ENCODE measurements at regions not wholly inside any gene's neighbourhood (a gene's known extent, or its start where the extent isn't known, plus 50 kb on each side); places are given as distances from the start of the nearest gene placed in this dataset.
"Not testable (repeated sequence)": the region's sequence is repeated elsewhere in the genome, so short reads cannot be mapped to it uniquely, and the experiment has no call there.

DNA sequence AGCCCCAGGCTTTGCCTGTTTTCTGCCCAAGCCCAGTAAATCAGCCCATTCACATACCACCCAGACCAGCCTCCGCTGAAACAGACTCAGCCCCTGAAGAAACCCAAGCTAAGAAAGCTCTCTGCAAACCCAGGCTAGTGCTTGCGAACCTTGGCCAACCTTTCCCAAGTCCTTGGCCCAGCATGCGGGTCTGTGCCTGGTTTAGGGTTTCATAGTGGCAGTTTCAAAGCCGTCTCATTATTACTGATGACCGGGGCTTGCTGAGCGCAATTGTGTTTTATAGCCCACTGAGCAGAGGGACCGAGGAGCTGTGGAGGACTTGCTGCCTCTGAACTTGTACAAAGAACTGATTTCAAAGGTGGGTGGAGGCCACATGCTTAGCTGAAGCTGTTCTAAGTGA, 584.3 kb downstream of the BNC2 start:
- Histone ChIP-seq H3K4me1 (ENCODE audit: control insufficient read depth, insufficient read depth, low read length) (no peaks in the 10 kb centered on the region), H3K27ac (ENCODE audit: low read length) (no peak overlapping the region), H3K36me3 (ENCODE audit: control insufficient read depth, insufficient read depth, low read length) (no peaks in the 10 kb centered on the region), H3K4me3 (ENCODE audit: low read length) (no peak overlapping the region), H3K27me3 (ENCODE audit: control insufficient read depth, insufficient read depth, low read length) (no peaks in the 10 kb centered on the region), H3K9me3 (ENCODE audit: control insufficient read depth, low read depth, low read length) (no peaks in the 10 kb centered on the region)
- no peak for DNase-seq
- no CpG with 5 or more reads among the region's 7 CpGs for WGBS (ENCODE audit: insufficient coverage, low lambda C conversion rate)

DNA sequence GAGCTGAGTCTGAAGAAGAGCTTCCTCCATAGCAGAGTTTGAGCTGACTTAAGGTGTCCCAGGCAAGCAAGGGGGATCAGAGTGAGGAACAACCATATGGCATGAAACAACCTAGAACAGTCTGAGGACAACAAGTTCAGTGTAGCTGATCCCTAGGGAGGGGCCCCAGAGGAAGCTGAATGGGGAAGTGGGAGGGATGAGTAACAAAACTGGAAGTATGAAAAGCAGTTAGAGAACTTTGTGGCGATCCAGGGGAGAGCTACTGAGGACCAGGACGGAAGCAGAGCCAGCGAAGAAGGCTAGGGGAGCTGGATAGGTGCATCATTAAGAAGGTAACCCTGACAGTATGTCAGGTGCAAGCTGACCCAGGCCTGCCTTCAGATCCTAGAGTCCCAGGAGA, 580.8 kb downstream of the BNC2 start:
- H3K27ac ChIP-seq (ENCODE audit: low read length), result no peak overlapping the region
- H3K27me3 ChIP-seq (ENCODE audit: control insufficient read depth, insufficient read depth, low read length), result no peaks in the 10 kb centered on the region
- no CpG with 5 or more reads among the region's 3 CpGs for WGBS (ENCODE audit: insufficient coverage, low lambda C conversion rate)
- no peaks in the 10 kb centered on the region for H3K36me3 ChIP-seq (ENCODE audit: control insufficient read depth, insufficient read depth, low read length)
- no peaks in the 10 kb centered on the region for H3K9me3 ChIP-seq (ENCODE audit: control insufficient read depth, low read depth, low read length)
- H3K4me1 ChIP-seq (ENCODE audit: control insufficient read depth, insufficient read depth, low read length), result no peaks in the 10 kb centered on the region
- no peak overlapping the region for H3K4me3 ChIP-seq (ENCODE audit: low read length)
- DNase-seq, result no peak

GRCh38 chr9:16290169-16290568, 580.3 kb downstream of the BNC2 start:
- no peak overlapping the region for H3K4me3 ChIP-seq (ENCODE audit: low read length)
- WGBS (ENCODE audit: insufficient coverage, low lambda C conversion rate), result no CpG with 5 or more reads among the region's 5 CpGs
- no peak for DNase-seq
- no peaks in the 10 kb centered on the region for H3K36me3 ChIP-seq (ENCODE audit: control insufficient read depth, insufficient read depth, low read length)
- H3K27me3 ChIP-seq (ENCODE audit: control insufficient read depth, insufficient read depth, low read length), result no peaks in the 10 kb centered on the region
- H3K9me3 ChIP-seq (ENCODE audit: control insufficient read depth, low read depth, low read length), result no peaks in the 10 kb centered on the region
- H3K4me1 ChIP-seq (ENCODE audit: control insufficient read depth, insufficient read depth, low read length), result no peaks in the 10 kb centered on the region
- H3K27ac ChIP-seq (ENCODE audit: low read length), result no peak overlapping the region

DNA sequence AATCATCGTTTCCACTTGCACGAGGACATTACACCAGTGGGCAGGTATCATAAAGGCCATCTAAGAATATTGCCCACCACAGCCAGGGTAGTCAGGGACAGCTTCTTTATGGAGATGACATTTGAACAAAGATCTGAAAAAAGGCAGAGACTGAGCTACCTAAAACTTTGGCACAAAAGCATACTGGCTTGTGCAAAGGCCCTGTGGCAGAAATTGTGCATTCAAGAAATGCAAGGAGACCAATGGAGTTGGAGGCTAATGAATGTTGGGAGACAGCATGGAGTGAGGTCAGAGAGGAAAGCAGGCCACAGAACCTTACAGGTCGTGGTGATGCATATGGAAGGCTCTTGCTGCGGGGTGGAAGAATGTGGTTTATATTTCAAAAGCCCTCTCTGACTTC, 578.5 kb downstream of the BNC2 start:
- Histone ChIP-seq H3K4me1 (ENCODE audit: control insufficient read depth, insufficient read depth, low read length) (no peaks in the 10 kb centered on the region), H3K4me3 (ENCODE audit: low read length) (no peak overlapping the region), H3K27me3 (ENCODE audit: control insufficient read depth, insufficient read depth, low read length) (no peaks in the 10 kb centered on the region), H3K9me3 (ENCODE audit: control insufficient read depth, low read depth, low read length) (no peaks in the 10 kb centered on the region), H3K36me3 (ENCODE audit: control insufficient read depth, insufficient read depth, low read length) (no peaks in the 10 kb centered on the region), H3K27ac (ENCODE audit: low read length) (no peak overlapping the region)
- WGBS (ENCODE audit: insufficient coverage, low lambda C conversion rate), result 100% methylated on average over 2 of the region's 4 CpGs
- DNase-seq, result no peak

- H3K27ac ChIP-seq (ENCODE audit: low read length), result no peak overlapping the region
- WGBS (ENCODE audit: insufficient coverage, low lambda C conversion rate), result no CpG with 5 or more reads among the region's 2 CpGs
Measured at GRCh38 chr9:16293610-16294009, 576.9 kb downstream of the BNC2 start.

DNA sequence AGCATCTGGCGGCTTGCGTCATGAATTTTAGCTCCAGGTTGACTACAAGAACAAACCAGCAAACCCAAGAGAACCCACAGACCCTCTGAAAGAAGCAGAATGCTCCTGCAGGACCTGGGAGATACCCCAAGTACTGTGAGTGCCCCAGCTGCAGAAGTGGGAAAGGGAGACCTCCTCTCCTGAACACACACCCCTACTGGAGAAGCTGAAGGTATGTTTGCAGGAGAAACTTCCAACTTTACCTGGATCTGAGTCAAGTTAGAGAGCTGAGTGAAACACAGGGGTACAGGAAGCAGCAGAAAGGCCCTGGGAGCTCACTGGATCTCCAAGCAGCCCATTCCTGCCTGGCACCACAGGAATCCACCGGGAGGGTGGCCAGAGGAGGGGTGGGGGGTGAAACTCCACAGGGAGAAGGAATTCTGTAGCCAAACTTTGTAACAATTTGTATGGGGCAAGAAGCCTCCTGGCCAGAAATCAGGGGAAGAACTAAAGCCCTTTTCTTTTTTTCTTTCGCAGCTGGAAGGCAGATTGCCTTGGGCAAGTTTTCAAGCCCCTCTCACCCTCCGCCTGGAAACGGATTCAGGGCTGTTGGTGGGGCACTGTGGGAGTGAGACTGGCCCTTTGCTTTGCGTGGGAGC, 576.2 kb downstream of the BNC2 start:
- Histone ChIP-seq H3K27me3 (ENCODE audit: control insufficient read depth, insufficient read depth, low read length) (no peaks in the 10 kb centered on the region), H3K9me3 (ENCODE audit: control insufficient read depth, low read depth, low read length) (no peaks in the 10 kb centered on the region), H3K36me3 (ENCODE audit: control insufficient read depth, insufficient read depth, low read length) (no peaks in the 10 kb centered on the region), H3K4me1 (ENCODE audit: control insufficient read depth, insufficient read depth, low read length) (no peaks in the 10 kb centered on the region), H3K27ac (ENCODE audit: low read length) (no peak overlapping the region), H3K4me3 (ENCODE audit: low read length) (no peak overlapping the region)
- DNase-seq, result no peak
- no CpG with 5 or more reads among the region's 7 CpGs for WGBS (ENCODE audit: insufficient coverage, low lambda C conversion rate)

More at GRCh38 chr9:16293610-16294009, 576.9 kb downstream of the BNC2 start:
- no peaks in the 10 kb centered on the region for H3K27me3 ChIP-seq (ENCODE audit: control insufficient read depth, insufficient read depth, low read length)
- no peak overlapping the region for H3K4me3 ChIP-seq (ENCODE audit: low read length)
- no peak for DNase-seq
- no peaks in the 10 kb centered on the region for H3K4me1 ChIP-seq (ENCODE audit: control insufficient read depth, insufficient read depth, low read length)
- no peaks in the 10 kb centered on the region for H3K9me3 ChIP-seq (ENCODE audit: control insufficient read depth, low read depth, low read length)
- H3K36me3 ChIP-seq (ENCODE audit: control insufficient read depth, insufficient read depth, low read length), result no peaks in the 10 kb centered on the region

DNA sequence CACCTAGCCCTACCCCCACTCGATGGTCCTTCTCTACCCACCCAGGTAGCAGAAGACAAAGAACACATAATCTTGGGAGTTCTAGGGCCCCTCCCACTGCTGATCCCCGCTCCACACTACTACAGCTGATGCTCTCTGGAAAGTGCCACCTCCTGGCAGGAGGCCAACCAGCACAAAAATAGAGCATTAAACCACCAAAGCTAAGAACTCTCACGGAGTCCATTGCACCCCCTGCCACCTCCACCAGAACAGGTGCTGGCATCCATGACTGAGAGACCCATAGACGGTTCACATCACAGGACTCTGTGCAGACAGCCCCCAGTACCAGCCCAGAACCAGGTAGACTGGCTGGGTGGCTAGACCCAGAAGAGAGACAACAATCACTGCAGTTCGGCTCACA, 575.5 kb downstream of the BNC2 start:
- H3K27ac ChIP-seq (ENCODE audit: low read length); H3K36me3 ChIP-seq (ENCODE audit: control insufficient read depth, insufficient read depth, low read length); H3K27me3 ChIP-seq (ENCODE audit: control insufficient read depth, insufficient read depth, low read length); H3K4me1 ChIP-seq (ENCODE audit: control insufficient read depth, insufficient read depth, low read length); H3K4me3 ChIP-seq (ENCODE audit: low read length); H3K9me3 ChIP-seq (ENCODE audit: control insufficient read depth, low read depth, low read length); DNase-seq: not testable (repeated sequence)
- WGBS (ENCODE audit: insufficient coverage, low lambda C conversion rate), result no CpG with 5 or more reads among the region's 5 CpGs

- H3K9me3 ChIP-seq (ENCODE audit: control insufficient read depth, low read depth, low read length); H3K4me3 ChIP-seq (ENCODE audit: low read length); H3K27me3 ChIP-seq (ENCODE audit: control insufficient read depth, insufficient read depth, low read length); H3K27ac ChIP-seq (ENCODE audit: low read length); H3K4me1 ChIP-seq (ENCODE audit: control insufficient read depth, insufficient read depth, low read length); H3K36me3 ChIP-seq (ENCODE audit: control insufficient read depth, insufficient read depth, low read length); DNase-seq: not testable (repeated sequence)
- no CpG with 5 or more reads among the region's 3 CpGs for WGBS (ENCODE audit: insufficient coverage, low lambda C conversion rate)
Measured at GRCh38 chr9:16299368-16299767, 571.1 kb downstream of the BNC2 start.

DNA sequence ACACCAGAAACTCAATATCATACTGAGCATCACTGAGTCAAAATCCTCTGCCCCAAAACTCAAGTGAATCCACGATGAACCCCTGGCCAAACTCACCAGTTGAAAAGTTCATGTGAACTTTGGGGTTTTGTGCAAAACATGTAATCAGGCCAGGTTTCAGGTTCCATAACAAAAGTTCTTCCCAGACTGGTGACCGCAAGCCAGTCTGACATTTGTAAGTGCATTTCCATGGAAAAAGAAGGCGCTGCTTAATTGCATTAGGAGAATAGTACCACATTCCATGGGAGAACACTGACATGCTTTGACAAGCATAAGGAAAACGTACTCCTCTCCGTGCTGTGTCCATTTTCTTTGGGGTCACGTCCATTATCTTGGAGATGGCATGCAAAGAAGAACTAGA, 567.0 kb downstream of the BNC2 start:
- H3K27me3 ChIP-seq (ENCODE audit: control insufficient read depth, insufficient read depth, low read length), result no peaks in the 10 kb centered on the region
- no CpG with 5 or more reads among the region's 6 CpGs for WGBS (ENCODE audit: insufficient coverage, low lambda C conversion rate)
- no peaks in the 10 kb centered on the region for H3K9me3 ChIP-seq (ENCODE audit: control insufficient read depth, low read depth, low read length)
- no peak overlapping the region for H3K27ac ChIP-seq (ENCODE audit: low read length)
- H3K4me1 ChIP-seq (ENCODE audit: control insufficient read depth, insufficient read depth, low read length), result no peaks in the 10 kb centered on the region
- H3K4me3 ChIP-seq (ENCODE audit: low read length), result no peak overlapping the region
- no peak for DNase-seq
- H3K36me3 ChIP-seq (ENCODE audit: control insufficient read depth, insufficient read depth, low read length), result no peaks in the 10 kb centered on the region

- H3K9me3 ChIP-seq (ENCODE audit: control insufficient read depth, low read depth, low read length), result no peaks in the 10 kb centered on the region
- peaks cover under 1% of the 10 kb centered on the region for H3K4me1 ChIP-seq (ENCODE audit: control insufficient read depth, insufficient read depth, low read length)
- no peaks in the 10 kb centered on the region for H3K27me3 ChIP-seq (ENCODE audit: control insufficient read depth, insufficient read depth, low read length)
- H3K27ac ChIP-seq (ENCODE audit: low read length), result no peak overlapping the region
- DNase-seq, result no peak
- H3K4me3 ChIP-seq (ENCODE audit: low read length), result no peak overlapping the region
- WGBS (ENCODE audit: insufficient coverage, low lambda C conversion rate), result no CpG with 5 or more reads among the region's 3 CpGs
- no peaks in the 10 kb centered on the region for H3K36me3 ChIP-seq (ENCODE audit: control insufficient read depth, insufficient read depth, low read length)
Measured at GRCh38 chr9:16304301-16304700, 566.2 kb downstream of the BNC2 start.

DNA sequence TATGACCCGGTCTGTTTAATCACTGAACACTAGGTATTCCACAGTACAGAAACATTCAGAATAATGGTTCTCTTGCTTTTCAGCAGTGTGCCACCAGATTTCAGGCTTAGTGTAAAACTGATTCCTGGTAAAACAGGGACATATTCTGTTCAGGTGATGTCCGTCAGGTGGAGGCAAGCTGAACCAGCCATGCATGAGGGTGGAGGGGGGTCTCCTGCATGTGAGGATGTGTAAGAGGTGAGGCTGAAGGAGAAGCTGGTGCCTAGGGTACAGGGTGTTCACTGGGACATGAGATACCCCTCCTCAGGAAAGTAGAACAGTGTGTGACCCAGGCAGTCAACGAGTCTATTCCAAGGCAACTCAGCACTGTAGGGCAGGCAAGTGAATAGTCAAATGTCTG, 563.9 kb downstream of the BNC2 start:
- H3K9me3 ChIP-seq (ENCODE audit: control insufficient read depth, low read depth, low read length), result no peaks in the 10 kb centered on the region

More for the DNA sequence above, 563.9 kb downstream of the BNC2 start:
- no peaks in the 10 kb centered on the region for H3K27me3 ChIP-seq (ENCODE audit: control insufficient read depth, insufficient read depth, low read length)
- DNase-seq, result no peak
- no peak overlapping the region for H3K4me3 ChIP-seq (ENCODE audit: low read length)
- no peaks in the 10 kb centered on the region for H3K36me3 ChIP-seq (ENCODE audit: control insufficient read depth, insufficient read depth, low read length)
- H3K4me1 ChIP-seq (ENCODE audit: control insufficient read depth, insufficient read depth, low read length), result peaks cover 14% of the 10 kb centered on the region
- H3K27ac ChIP-seq (ENCODE audit: low read length), result no peak overlapping the region
- no CpG with 5 or more reads among the region's 3 CpGs for WGBS (ENCODE audit: insufficient coverage, low lambda C conversion rate)
